ENCODE measurements at regions not wholly inside any gene's neighbourhood (a gene's known extent, or its start where the extent isn't known, plus 50 kb on each side); places are given as distances from the start of the nearest gene placed in this dataset.

DNA sequence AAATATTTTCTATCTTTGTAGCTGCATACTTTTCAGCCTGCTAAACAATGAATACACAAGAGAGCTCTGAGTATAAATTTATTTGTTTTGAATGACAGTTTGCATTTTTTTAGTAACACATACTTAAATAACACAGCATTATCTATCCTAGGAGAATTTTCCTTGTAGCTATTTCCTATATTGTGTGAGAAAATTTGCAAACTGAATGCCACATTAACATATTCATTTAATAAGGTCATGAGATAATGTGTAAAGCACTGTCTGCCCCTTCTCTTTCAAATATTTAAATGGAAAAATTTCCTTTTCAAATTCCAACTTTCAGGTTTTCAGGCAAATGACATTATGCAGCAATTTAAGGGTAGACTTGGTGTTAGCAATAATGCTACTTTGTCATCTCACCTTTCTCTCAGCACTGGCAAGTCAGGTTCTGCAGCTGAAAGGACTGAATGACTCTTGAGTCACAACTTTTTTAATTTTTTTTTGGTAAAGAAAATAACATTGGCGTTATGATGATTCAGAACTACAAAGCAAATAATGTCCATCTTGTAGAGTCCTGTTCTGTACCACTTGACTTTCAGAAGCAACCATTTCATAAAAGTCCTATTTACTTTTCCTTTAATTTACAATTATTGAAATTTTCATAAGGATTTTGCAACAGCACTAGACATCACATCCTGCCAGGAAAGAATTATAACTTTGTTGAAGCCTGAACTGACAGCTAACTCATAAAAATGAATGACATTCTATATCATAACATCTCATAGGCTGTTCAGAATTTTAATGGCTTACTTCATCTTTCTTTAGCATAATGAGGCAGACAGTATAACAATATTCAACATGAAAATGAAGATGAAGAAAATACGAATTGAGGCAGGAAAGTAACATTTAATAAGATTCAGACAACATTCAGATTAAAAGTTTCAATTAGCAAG, 681.6 kb upstream of the SEMA6D start:
- TF ChIP-seq CTCF (IDR thresholded peaks at IDR 0.05; ENCODE audit: low read length) (no peak), EZH2 (IDR thresholded peaks at IDR 0.05; ENCODE audit: borderline replicate concordance, low read length) (no peak)
